NCI-H2029 (cell line): ENCODE measurements at regions not wholly inside any gene's neighbourhood (a gene's known extent, or its start where the extent isn't known, plus 50 kb on each side); places are given as distances from the start of the nearest gene placed in this dataset.
A peak's percentile ranks its signal among the peaks of the same experiment; 100 is the strongest.
"Not testable (repeated sequence)": the region's sequence is repeated elsewhere in the genome, so short reads cannot be mapped to it uniquely, and the experiment has no call there.

ENCODE experiments used
- DNase-seq: peaks from one replicate; lab custom pipeline; 2025; lab: John Stamatoyannopoulos, UW

- no peak for DNase-seq
Observed at GRCh38 chr16:13471036-13471435, 448.9 kb upstream of the ERCC4 start.

GRCh38 chr16:13478991-13479390 lies 441.0 kb upstream of the ERCC4 start:
- DNase-seq: no peak

GRCh38 chr16:13479549-13479948 lies 440.4 kb upstream of the ERCC4 start:
- no peak for DNase-seq

GRCh38 chr16:13480801-13481200 lies 439.2 kb upstream of the ERCC4 start:
- no peak for DNase-seq

- no peak for DNase-seq
Observed at GRCh38 chr16:13483121-13483520, 436.8 kb upstream of the ERCC4 start.

GRCh38 chr16:13489416-13489815 lies 430.5 kb upstream of the ERCC4 start:
- not testable (repeated sequence) for DNase-seq

- DNase-seq: no peak
Observed at GRCh38 chr16:13492046-13492445, 427.9 kb upstream of the ERCC4 start.

GRCh38 chr16:13503960-13504635 lies 415.9 kb upstream of the ERCC4 start:
- no peak for DNase-seq

- no peak for DNase-seq
Observed at GRCh38 chr16:13507530-13507929, 412.4 kb upstream of the ERCC4 start.

- DNase-seq: no peak
Observed at GRCh38 chr16:13510425-13511151, 409.4 kb upstream of the ERCC4 start.

GRCh38 chr16:13517841-13518240 lies 402.1 kb upstream of the ERCC4 start:
- DNase-seq: no peak

- peak; percentile 56 for DNase-seq
Observed at GRCh38 chr16:13519871-13520270, 400.1 kb upstream of the ERCC4 start.

- no peak for DNase-seq
Observed at GRCh38 chr16:13521356-13521755, 398.6 kb upstream of the ERCC4 start.

- DNase-seq: no peak
Observed at GRCh38 chr16:13527332-13527731, 392.6 kb upstream of the ERCC4 start.

GRCh38 chr16:13528691-13529090 lies 391.3 kb upstream of the ERCC4 start:
- DNase-seq: no peak

GRCh38 chr16:13529193-13529982 lies 390.6 kb upstream of the ERCC4 start:
- no peak for DNase-seq

- DNase-seq: no peak
Observed at GRCh38 chr16:13540771-13541170, 379.2 kb upstream of the ERCC4 start.

GRCh38 chr16:13542284-13542683 lies 377.7 kb upstream of the ERCC4 start:
- no peak for DNase-seq

- DNase-seq: peak; percentile 1
Observed at GRCh38 chr16:13543850-13544249, 376.1 kb upstream of the ERCC4 start.

GRCh38 chr16:13545271-13545670 lies 374.7 kb upstream of the ERCC4 start:
- no peak for DNase-seq

GRCh38 chr16:13550254-13550653 lies 369.7 kb upstream of the ERCC4 start:
- DNase-seq: no peak

- DNase-seq: no peak
Observed at GRCh38 chr16:13552062-13552959, 367.6 kb upstream of the ERCC4 start.
